Ureter (tissue), 1 donor: ENCODE measurements at regions not wholly inside any gene's neighbourhood (a gene's known extent, or its start where the extent isn't known, plus 50 kb on each side); places are given as distances from the start of the nearest gene placed in this dataset.
"Not testable (repeated sequence)": the region's sequence is repeated elsewhere in the genome, so short reads cannot be mapped to it uniquely, and the experiment has no call there.

ENCODE experiments used
- DNase-seq: peaks from one replicate; pipeline ENCODE4 v3.0.0-alpha.2; 2020; ENCODE audit warnings: low spot score
- donor health status: DM: yes; HTN: yes; CAD: no.

- DNase-seq, result no peak
Measured at GRCh38 chr6:48615041-48615440, 504.0 kb upstream of the PTCHD4 start.

- DNase-seq, result no peak
Measured at GRCh38 chr6:48614326-48614725, 503.3 kb upstream of the PTCHD4 start.

GRCh38 chr6:48613231-48613949 lies 502.4 kb upstream of the PTCHD4 start:
- DNase-seq, result no peak

GRCh38 chr6:48611332-48611731 lies 500.3 kb upstream of the PTCHD4 start:
- DNase-seq, result no peak

- DNase-seq, result no peak
Measured at GRCh38 chr6:48610846-48611245, 499.8 kb upstream of the PTCHD4 start.

GRCh38 chr6:48606618-48607017 lies 495.6 kb upstream of the PTCHD4 start:
- no peak for DNase-seq

- no peak for DNase-seq
Measured at GRCh38 chr6:48597951-48598350, 487.0 kb upstream of the PTCHD4 start.

- DNase-seq, result no peak
Measured at GRCh38 chr6:48596830-48597229, 485.8 kb upstream of the PTCHD4 start.

GRCh38 chr6:48591158-48591557 lies 480.2 kb upstream of the PTCHD4 start:
- DNase-seq, result not testable (repeated sequence)

GRCh38 chr6:48584846-48585245 lies 473.8 kb upstream of the PTCHD4 start:
- no peak for DNase-seq

- DNase-seq, result no peak
Measured at GRCh38 chr6:48570656-48571055, 459.7 kb upstream of the PTCHD4 start.

GRCh38 chr6:48568856-48569255 lies 457.9 kb upstream of the PTCHD4 start:
- DNase-seq, result no peak

GRCh38 chr6:48567016-48567415 lies 456.0 kb upstream of the PTCHD4 start:
- no peak for DNase-seq

GRCh38 chr6:48564036-48564820 lies 453.2 kb upstream of the PTCHD4 start:
- DNase-seq, result no peak

GRCh38 chr6:48563433-48563832 lies 452.4 kb upstream of the PTCHD4 start:
- no peak for DNase-seq

- no peak for DNase-seq
Measured at GRCh38 chr6:48560408-48560807, 449.4 kb upstream of the PTCHD4 start.

- DNase-seq, result no peak
Measured at GRCh38 chr6:48553467-48554189, 442.6 kb upstream of the PTCHD4 start.

GRCh38 chr6:48552905-48553304 lies 441.9 kb upstream of the PTCHD4 start:
- no peak for DNase-seq

- DNase-seq, result no peak
Measured at GRCh38 chr6:48550603-48551002, 439.6 kb upstream of the PTCHD4 start.

- DNase-seq, result no peak
Measured at GRCh38 chr6:48542191-48542590, 431.2 kb upstream of the PTCHD4 start.

GRCh38 chr6:48541649-48542048 lies 430.7 kb upstream of the PTCHD4 start:
- DNase-seq, result no peak

- no peak for DNase-seq
Measured at GRCh38 chr6:48535582-48536009, 424.6 kb upstream of the PTCHD4 start.

- DNase-seq, result not testable (repeated sequence)
Measured at GRCh38 chr6:48530978-48531377, 420.0 kb upstream of the PTCHD4 start.
